Karpas-422 (cell line): ENCODE measurements at regions not wholly inside any gene's neighbourhood (a gene's known extent, or its start where the extent isn't known, plus 50 kb on each side); places are given as distances from the start of the nearest gene placed in this dataset.

Experiments
- DNase-seq: peaks from one replicate; pipeline ENCODE4 v3.0.0-alpha.2; 2015
- H2AFZ ChIP-seq: fragments of 200-600 bp; sonication (generic); 2 replicates; pipeline ENCODE4 v1.6.1; 2014; ENCODE audit warnings: antibody characterized with exemption, low read length, mixed read lengths
- H3K27ac ChIP-seq: fragments of 200-600 bp; sonication (generic); 2 replicates; pipeline ENCODE4 v1.5.1; 2014; ENCODE audit warnings: mild to moderate bottlenecking, low read length, moderate library complexity
- H3K27me3 ChIP-seq: fragments of 200-600 bp; sonication (generic); 2 replicates; pipeline ENCODE4 v1.6.1; 2014; ENCODE audit warnings: low read length, mixed read lengths
- H3K36me3 ChIP-seq: fragments of 200-600 bp; sonication (generic); 2 replicates; pipeline ENCODE4 v1.6.1; 2014; ENCODE audit warnings: low read length, mixed read lengths; ENCODE audit not compliant: insufficient read depth
- H3K4me1 ChIP-seq: fragments of 200-600 bp; sonication (generic); 2 replicates; pipeline ENCODE4 v1.6.1; 2014; ENCODE audit warnings: mild to moderate bottlenecking, low read length, mixed read lengths
- H3K4me2 ChIP-seq: fragments of 200-600 bp; sonication (generic); 2 replicates; pipeline ENCODE4 v1.6.1; 2014; ENCODE audit warnings: low read length, low read depth, mild to moderate bottlenecking; ENCODE audit not compliant: poor library complexity, severe bottlenecking
- H3K4me3 ChIP-seq: fragments of 200-600 bp; sonication (generic); 2 replicates; pipeline ENCODE4 v1.5.1; 2014; ENCODE audit warnings: mild to moderate bottlenecking, antibody characterized with exemption, low read length, mixed read lengths
- H3K79me2 ChIP-seq: fragments of 200-600 bp; sonication (generic); 2 replicates; pipeline ENCODE4 v1.6.1; 2014; ENCODE audit warnings: mild to moderate bottlenecking, low read length, mixed read lengths
- H3K9ac ChIP-seq: fragments of 200-600 bp; sonication (generic); 2 replicates; pipeline ENCODE4 v1.6.0; 2014; ENCODE audit warnings: low read length
- H3K9me2 ChIP-seq: fragments of 200-600 bp; sonication (generic), shearing (Covaris generic); replicated peaks from 2 replicates; pipeline ENCODE4 v1.6.0; 2014; ENCODE audit warnings: mild to moderate bottlenecking, low read length, moderate library complexity; ENCODE audit not compliant: insufficient read depth
- H3K9me3 ChIP-seq: fragments of 300-700, 200-600 bp; sonication (generic); 2 replicates; pipeline ENCODE4 v1.6.1; 2014; ENCODE audit warnings: low read length, mixed read lengths
- H4K20me1 ChIP-seq: fragments of 200-600 bp; sonication (generic); 2 replicates; pipeline ENCODE4 v1.6.1; 2014; ENCODE audit warnings: mild to moderate bottlenecking, antibody characterized with exemption, low read length, low read depth; ENCODE audit not compliant: insufficient read depth

- H3K4me3 ChIP-seq: no peak overlapping the region
- H3K9me2 ChIP-seq: no peaks in the 10 kb centered on the region
- peak; percentile 21 for DNase-seq
- H3K9me3 ChIP-seq: no peaks in the 10 kb centered on the region
- no peak overlapping the region for H2AFZ ChIP-seq
- H3K27ac ChIP-seq: no peak overlapping the region
- H3K4me1 ChIP-seq: no peaks in the 10 kb centered on the region
- H3K79me2 ChIP-seq: no peaks in the 10 kb centered on the region
- H3K4me2 ChIP-seq: no peak overlapping the region
- no peaks in the 10 kb centered on the region for H3K27me3 ChIP-seq
- no peaks in the 10 kb centered on the region for H4K20me1 ChIP-seq
- no peak overlapping the region for H3K9ac ChIP-seq
- no peaks in the 10 kb centered on the region for H3K36me3 ChIP-seq
Observed at GRCh38 chr22:44634426-44635321, 67.3 kb upstream of the PRR5 start.

GRCh38 chr22:44633647-44634046 lies 68.4 kb upstream of the PRR5 start:
- H3K4me2 ChIP-seq: no peak overlapping the region
- no peaks in the 10 kb centered on the region for H3K4me1 ChIP-seq
- no peak overlapping the region for H3K9ac ChIP-seq
- H3K79me2 ChIP-seq: no peaks in the 10 kb centered on the region
- no peak overlapping the region for H3K27ac ChIP-seq
- no peak for DNase-seq
- H3K9me3 ChIP-seq: no peaks in the 10 kb centered on the region
- H3K9me2 ChIP-seq: no peaks in the 10 kb centered on the region
- H3K36me3 ChIP-seq: no peaks in the 10 kb centered on the region
- H4K20me1 ChIP-seq: no peaks in the 10 kb centered on the region
- no peaks in the 10 kb centered on the region for H3K27me3 ChIP-seq
- H2AFZ ChIP-seq: no peak overlapping the region
- H3K4me3 ChIP-seq: no peak overlapping the region

- no peaks in the 10 kb centered on the region for H4K20me1 ChIP-seq
- H3K9me3 ChIP-seq: no peaks in the 10 kb centered on the region
- H2AFZ ChIP-seq: no peak overlapping the region
- H3K4me1 ChIP-seq: no peaks in the 10 kb centered on the region
- no peak overlapping the region for H3K27ac ChIP-seq
- no peak for DNase-seq
- H3K9me2 ChIP-seq: no peaks in the 10 kb centered on the region
- H3K4me3 ChIP-seq: no peak overlapping the region
- no peak overlapping the region for H3K9ac ChIP-seq
- no peaks in the 10 kb centered on the region for H3K36me3 ChIP-seq
- no peaks in the 10 kb centered on the region for H3K27me3 ChIP-seq
- no peak overlapping the region for H3K4me2 ChIP-seq
- no peaks in the 10 kb centered on the region for H3K79me2 ChIP-seq
Observed at GRCh38 chr22:44632541-44633396, 69.2 kb upstream of the PRR5 start.

- no peaks in the 10 kb centered on the region for H3K4me1 ChIP-seq
- no peak overlapping the region for H3K4me2 ChIP-seq
- no peak overlapping the region for H2AFZ ChIP-seq
- no peak overlapping the region for H3K4me3 ChIP-seq
- no peaks in the 10 kb centered on the region for H3K36me3 ChIP-seq
- no peaks in the 10 kb centered on the region for H3K27me3 ChIP-seq
- no peak overlapping the region for H3K9ac ChIP-seq
- no peak overlapping the region for H3K27ac ChIP-seq
- no peaks in the 10 kb centered on the region for H3K79me2 ChIP-seq
- no peaks in the 10 kb centered on the region for H3K9me2 ChIP-seq
- H4K20me1 ChIP-seq: no peaks in the 10 kb centered on the region
- no peak for DNase-seq
- no peaks in the 10 kb centered on the region for H3K9me3 ChIP-seq
Observed at GRCh38 chr22:44630826-44631225, 71.2 kb upstream of the PRR5 start.

- Histone ChIP-seq H3K79me2 (no peaks in the 10 kb centered on the region), H3K4me1 (no peaks in the 10 kb centered on the region), H3K36me3 (no peaks in the 10 kb centered on the region), H3K4me2 (no peak overlapping the region), H3K9me2 (no peaks in the 10 kb centered on the region), H3K9me3 (no peaks in the 10 kb centered on the region), H3K9ac (no peak overlapping the region), H2AFZ (no peak overlapping the region), H3K27me3 (no peaks in the 10 kb centered on the region), H4K20me1 (no peaks in the 10 kb centered on the region), H3K27ac (no peak overlapping the region), H3K4me3 (no peak overlapping the region)
- DNase-seq: no peak
Observed at GRCh38 chr22:44628835-44629234, 73.2 kb upstream of the PRR5 start.

- no peaks in the 10 kb centered on the region for H3K79me2 ChIP-seq
- no peak overlapping the region for H3K27ac ChIP-seq
- H2AFZ ChIP-seq: no peak overlapping the region
- no peak overlapping the region for H3K4me3 ChIP-seq
- no peaks in the 10 kb centered on the region for H3K36me3 ChIP-seq
- no peaks in the 10 kb centered on the region for H3K4me1 ChIP-seq
- no peaks in the 10 kb centered on the region for H3K9me3 ChIP-seq
- H3K9ac ChIP-seq: no peak overlapping the region
- no peaks in the 10 kb centered on the region for H4K20me1 ChIP-seq
- H3K4me2 ChIP-seq: no peak overlapping the region
- no peaks in the 10 kb centered on the region for H3K9me2 ChIP-seq
- H3K27me3 ChIP-seq: no peaks in the 10 kb centered on the region
- DNase-seq: no peak
Observed at GRCh38 chr22:44628273-44628672, 73.7 kb upstream of the PRR5 start.

GRCh38 chr22:44627521-44628139 lies 74.4 kb upstream of the PRR5 start:
- DNase-seq: no peak
- H3K27me3 ChIP-seq: no peaks in the 10 kb centered on the region

More at GRCh38 chr22:44627521-44628139, 74.4 kb upstream of the PRR5 start:
- Histone ChIP-seq H3K27ac (no peak overlapping the region), H3K4me2 (no peak overlapping the region), H3K9me2 (no peaks in the 10 kb centered on the region), H3K4me3 (no peak overlapping the region), H3K4me1 (no peaks in the 10 kb centered on the region), H3K9ac (no peak overlapping the region), H3K36me3 (no peaks in the 10 kb centered on the region), H2AFZ (no peak overlapping the region), H3K9me3 (no peaks in the 10 kb centered on the region), H4K20me1 (no peaks in the 10 kb centered on the region), H3K79me2 (no peaks in the 10 kb centered on the region)
